HG03460 (cell line): ENCODE measurements at regions not wholly inside any gene's neighbourhood (a gene's known extent, or its start where the extent isn't known, plus 50 kb on each side); places are given as distances from the start of the nearest gene placed in this dataset.
"Not testable (repeated sequence)": the region's sequence is repeated elsewhere in the genome, so short reads cannot be mapped to it uniquely, and the experiment has no call there.

ENCODE experiments used
- ATAC-seq: cut with Tn5 transposase; IDR thresholded peaks from one replicate; pipeline ENCODE4 v1.9.1; 2021; ENCODE audit not compliant: unreplicated experiment

DNA sequence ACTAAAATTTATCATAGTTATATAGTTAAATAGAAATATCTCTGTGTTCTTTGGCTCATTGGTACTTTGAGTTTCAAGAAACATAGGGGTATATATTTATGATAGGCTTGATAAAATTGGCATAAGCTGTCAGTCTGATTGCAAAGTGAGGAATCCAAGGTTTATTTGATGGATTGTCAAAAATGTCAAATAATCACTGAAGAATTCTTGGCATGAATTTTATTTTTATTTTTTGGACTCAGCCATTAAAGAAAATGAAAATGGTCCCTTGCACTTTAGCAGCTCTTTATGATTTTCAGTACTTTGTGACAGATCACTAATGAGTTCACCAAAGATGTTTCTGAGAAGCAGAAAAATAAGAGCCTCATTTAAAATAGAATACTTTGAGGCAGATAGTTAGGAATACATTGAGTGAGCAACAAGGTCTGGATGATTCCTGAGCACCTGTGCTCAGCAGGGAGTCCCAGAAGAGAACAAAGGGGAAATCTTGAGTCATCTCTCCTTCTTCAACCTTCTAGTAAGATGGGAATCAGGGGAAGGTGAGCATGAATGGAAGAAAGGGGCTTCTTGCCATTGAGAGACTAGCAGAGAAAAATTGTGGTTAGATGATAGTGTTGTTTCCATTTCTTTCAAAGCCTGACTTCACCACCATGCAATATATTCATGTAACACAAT, 85.3 kb upstream of the VEPH1 start:
- ATAC-seq = no peak

- ATAC-seq = no peak
Measured at GRCh38 chr3:157586293-157586692, 83.1 kb upstream of the VEPH1 start.

- ATAC-seq = no peak
Measured at GRCh38 chr3:157585386-157585785, 82.2 kb upstream of the VEPH1 start.

DNA sequence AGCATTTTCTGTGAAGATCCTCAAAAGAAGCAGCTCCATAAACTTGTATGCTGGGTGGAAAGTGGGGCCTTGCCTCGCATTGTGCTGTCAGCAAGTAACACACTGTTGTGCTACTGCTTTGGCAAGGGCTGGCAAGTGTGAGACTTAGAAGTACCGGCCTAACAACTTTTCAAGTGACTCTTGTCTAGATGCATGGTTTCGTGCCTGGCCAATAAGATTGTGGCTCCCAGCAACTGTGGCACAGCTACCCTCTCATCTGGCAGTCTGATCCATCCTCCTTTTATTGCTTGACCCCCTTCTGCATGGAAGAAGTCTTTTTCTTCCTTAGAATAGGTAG, 79.4 kb upstream of the VEPH1 start:
- ATAC-seq = no peak

DNA sequence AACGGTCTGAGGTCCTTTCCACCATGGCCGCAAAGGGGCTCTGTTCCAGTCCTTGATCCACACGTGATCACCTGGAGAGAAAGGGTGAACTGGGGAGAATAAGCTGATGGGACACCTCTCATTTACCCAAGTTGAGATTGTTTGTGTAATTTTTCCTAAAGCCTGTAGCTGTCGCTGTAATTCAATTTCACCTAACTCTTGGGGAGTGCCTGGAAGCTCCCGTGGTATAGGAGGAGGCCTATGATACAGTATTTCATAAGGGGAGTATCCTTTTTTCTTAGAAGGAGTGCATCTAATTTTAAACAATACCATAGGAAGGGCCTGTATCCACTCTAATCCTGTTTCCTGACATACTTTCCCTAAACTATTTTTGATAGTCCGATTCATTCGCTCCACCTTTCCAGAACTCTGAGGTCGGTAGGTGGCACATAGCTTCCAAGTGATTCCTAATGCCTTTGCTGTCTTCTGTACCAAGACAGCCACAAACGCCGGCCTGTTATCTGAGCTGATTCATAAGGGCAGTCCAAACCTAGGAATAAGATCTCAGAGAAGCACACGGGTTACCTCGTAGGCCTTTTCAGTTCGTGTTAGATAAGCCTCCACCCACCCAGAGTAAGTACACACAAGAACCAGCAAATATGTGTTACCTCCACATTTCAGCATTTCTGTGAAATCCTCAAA, 78.9 kb upstream of the VEPH1 start:
- not testable (repeated sequence) for ATAC-seq

DNA sequence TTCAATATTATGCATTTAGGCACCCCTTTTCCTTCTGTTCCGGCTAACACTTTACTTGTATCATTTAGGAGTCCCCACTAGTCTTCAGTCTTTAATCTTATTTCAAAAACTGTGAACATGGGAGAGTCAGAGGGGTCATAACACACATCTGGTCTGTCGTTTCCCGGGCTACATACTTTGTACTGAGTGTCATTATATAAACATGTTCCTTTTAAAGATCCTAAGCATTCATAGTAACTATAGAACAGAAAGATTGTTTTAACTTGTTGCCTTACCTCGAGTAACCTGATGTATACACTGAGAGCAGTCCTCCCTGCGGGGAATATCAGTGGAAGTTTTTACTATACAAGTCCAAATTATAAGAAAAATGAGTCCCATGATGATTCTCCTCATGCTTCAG, 78.2 kb upstream of the VEPH1 start:
- ATAC-seq = no peak

GRCh38 chr3:157578181-157578580, 75.0 kb upstream of the VEPH1 start:
- ATAC-seq = no peak

DNA sequence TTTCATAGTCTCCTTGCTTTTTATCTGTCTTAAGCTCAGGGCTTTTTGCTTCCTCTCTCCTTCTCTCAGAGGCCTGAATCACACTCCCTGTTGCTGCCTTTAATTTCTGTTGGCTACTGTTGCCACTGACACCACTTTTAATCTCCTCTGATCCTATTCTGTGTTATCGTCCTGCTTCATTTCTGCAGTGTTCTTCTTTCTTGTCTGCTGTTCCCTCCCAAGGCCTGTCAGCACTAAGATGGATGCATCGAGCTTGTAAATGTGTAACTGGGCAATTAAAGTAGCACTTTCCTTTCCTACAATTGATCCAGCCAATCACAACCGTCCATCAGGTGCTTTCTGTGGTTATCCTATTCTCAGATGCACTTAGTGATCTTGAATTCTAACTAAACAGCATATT, 71.3 kb upstream of the VEPH1 start:
- ATAC-seq = no peak

- no peak for ATAC-seq
Measured at GRCh38 chr3:157573780-157574378, 70.7 kb upstream of the VEPH1 start.

GRCh38 chr3:157573281-157573680, 70.1 kb upstream of the VEPH1 start:
- no peak for ATAC-seq

- ATAC-seq = peak; percentile 77
Measured at GRCh38 chr3:157572559-157573270, 69.5 kb upstream of the VEPH1 start.

DNA sequence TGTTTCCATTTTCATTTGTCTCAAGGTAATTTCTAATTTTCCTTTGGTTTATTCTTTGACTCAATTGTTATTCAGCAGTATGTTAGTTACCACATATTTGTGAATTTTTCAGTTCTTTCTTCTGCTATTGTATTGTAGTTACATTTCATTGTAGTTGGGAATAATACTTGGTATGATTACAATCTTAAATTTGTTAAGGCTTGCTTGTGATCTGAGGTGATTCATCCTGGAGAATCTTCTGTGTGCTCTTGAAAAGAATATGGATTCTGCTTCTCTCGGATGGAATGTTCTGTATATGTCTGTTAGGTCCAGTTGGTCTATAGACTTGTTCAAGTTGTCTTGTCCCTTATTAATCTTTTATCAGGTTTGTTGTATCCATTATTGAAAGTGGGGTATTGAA, 63.4 kb upstream of the VEPH1 start:
- ATAC-seq = no peak

DNA sequence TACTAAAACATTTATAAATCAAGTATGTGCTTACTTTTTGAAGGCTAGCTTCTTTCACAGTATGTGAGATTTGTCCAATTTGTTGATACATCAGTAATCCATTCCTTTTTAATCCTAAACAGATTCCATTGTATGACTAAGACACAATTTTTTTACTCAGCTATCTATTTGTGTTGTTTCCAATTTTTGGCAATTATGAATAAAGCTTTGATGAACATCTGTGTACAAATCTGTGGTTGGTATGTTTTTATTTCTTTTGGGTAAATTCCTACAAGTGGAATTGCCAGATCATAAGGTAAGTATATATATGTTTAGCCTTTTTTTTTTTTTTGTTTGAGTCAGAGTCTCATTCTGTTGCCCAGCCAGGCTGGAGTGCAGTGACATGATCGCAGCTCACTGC, 56.2 kb upstream of the VEPH1 start:
- no peak for ATAC-seq
